Liver (tissue), 3 donors: ENCODE measurements at regions not wholly inside any gene's neighbourhood (a gene's known extent, or its start where the extent isn't known, plus 50 kb on each side); places are given as distances from the start of the nearest gene placed in this dataset.

Experiments used
- ATF3 ChIP-seq: IDR thresholded peaks from 2 replicates; pipeline ENCODE4 v1.6.1; 2016; ENCODE audit warnings: antibody characterized with exemption
- CTCF ChIP-seq: fragments of 150-350 bp; IDR thresholded peaks from 2 replicates; pipeline ENCODE4 v1.5.1; 2017; ENCODE audit warnings: improper control_type of control experiment, low read depth, low read length; ENCODE audit not compliant: missing input control
- EGR1 ChIP-seq, 2 donors: IDR thresholded peaks; 2 replicates each; pipeline ENCODE4 v1.6.1; 2016 to 2018; ENCODE audit warnings: antibody characterized with exemption in 2 of 2, low read depth in 2 of 2
- GABPA ChIP-seq, 2 donors: IDR thresholded peaks in 1 of 2; conservative IDR thresholded peaks in 1 of 2; 2 replicates each; pipeline ENCODE4 v1.6.1; 2016; ENCODE audit warnings: antibody characterized with exemption in 2 of 2, mild to moderate bottlenecking in 1 of 2, moderate library complexity in 1 of 2
- HNF4G ChIP-seq: IDR thresholded peaks from 2 replicates; pipeline ENCODE4 v1.6.1; 2016; ENCODE audit warnings: antibody characterized with exemption
- MAX ChIP-seq: IDR thresholded peaks from 2 replicates; pipeline ENCODE4 v1.6.1; 2016; ENCODE audit warnings: antibody characterized with exemption
- RAD21 ChIP-seq, 2 donors: IDR thresholded peaks; 2 replicates each; pipeline ENCODE4 v1.6.1; 2016; ENCODE audit warnings: antibody characterized with exemption in 2 of 2, mild to moderate bottlenecking in 2 of 2
- SP1 ChIP-seq: IDR thresholded peaks from 2 replicates; pipeline ENCODE4 v1.6.1; 2018; ENCODE audit warnings: antibody characterized with exemption, mild to moderate bottlenecking
- TAF1 ChIP-seq: conservative IDR thresholded peaks from 2 replicates; pipeline ENCODE4 v1.6.1; 2016; ENCODE audit warnings: antibody characterized with exemption, mild to moderate bottlenecking
- YY1 ChIP-seq: IDR thresholded peaks from 2 replicates; pipeline ENCODE4 v1.6.1; 2016; ENCODE audit warnings: antibody characterized with exemption, mild to moderate bottlenecking
- TF ChIP-seq, protein P1 (sequence below): IDR thresholded peaks from 2 replicates; pipeline ENCODE4 v1.6.1; 2016; ENCODE audit warnings: antibody characterized with exemption, mild to moderate bottlenecking
- donor health status: healthy.
- donor health status: healthy.

DNA sequence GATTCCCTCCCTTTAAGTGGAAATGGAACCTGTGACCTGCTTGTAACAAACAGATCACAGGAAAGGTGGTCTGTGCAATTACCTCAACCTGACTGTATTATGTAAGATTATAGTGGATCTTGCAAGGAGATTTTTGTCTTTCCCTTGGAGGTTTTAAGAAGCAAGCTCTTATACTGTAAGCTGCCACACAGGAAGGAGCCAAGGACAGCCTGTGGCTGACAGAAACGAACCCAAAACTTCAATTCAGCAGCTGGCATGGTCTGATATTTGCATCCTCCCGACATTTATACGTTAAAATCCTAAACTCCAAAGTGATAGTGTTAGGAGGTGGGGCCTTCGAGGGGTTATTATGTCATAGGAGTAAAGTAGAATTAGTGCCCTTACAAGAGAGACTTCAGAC lies 711.8 kb upstream of the CTNND2 start:
- TF ChIP-seq CTCF (no peak), YY1 (no peak), TAF1 (no peak), MAX (no peak), SP1 (no peak), EGR1 (IDR thresholded peaks at IDR 0.05; ENCODE audit: low read depth in 2 of 2) (no peak), GABPA (IDR thresholded peaks at IDR 0.05 in 1 of 2, conservative IDR thresholded peaks at IDR 0.05 in 1 of 2) (no peak), ATF3 (no peak), HNF4G (no peak), RAD21 (IDR thresholded peaks at IDR 0.05) (no peak)
- TF ChIP-seq, protein P1, sequence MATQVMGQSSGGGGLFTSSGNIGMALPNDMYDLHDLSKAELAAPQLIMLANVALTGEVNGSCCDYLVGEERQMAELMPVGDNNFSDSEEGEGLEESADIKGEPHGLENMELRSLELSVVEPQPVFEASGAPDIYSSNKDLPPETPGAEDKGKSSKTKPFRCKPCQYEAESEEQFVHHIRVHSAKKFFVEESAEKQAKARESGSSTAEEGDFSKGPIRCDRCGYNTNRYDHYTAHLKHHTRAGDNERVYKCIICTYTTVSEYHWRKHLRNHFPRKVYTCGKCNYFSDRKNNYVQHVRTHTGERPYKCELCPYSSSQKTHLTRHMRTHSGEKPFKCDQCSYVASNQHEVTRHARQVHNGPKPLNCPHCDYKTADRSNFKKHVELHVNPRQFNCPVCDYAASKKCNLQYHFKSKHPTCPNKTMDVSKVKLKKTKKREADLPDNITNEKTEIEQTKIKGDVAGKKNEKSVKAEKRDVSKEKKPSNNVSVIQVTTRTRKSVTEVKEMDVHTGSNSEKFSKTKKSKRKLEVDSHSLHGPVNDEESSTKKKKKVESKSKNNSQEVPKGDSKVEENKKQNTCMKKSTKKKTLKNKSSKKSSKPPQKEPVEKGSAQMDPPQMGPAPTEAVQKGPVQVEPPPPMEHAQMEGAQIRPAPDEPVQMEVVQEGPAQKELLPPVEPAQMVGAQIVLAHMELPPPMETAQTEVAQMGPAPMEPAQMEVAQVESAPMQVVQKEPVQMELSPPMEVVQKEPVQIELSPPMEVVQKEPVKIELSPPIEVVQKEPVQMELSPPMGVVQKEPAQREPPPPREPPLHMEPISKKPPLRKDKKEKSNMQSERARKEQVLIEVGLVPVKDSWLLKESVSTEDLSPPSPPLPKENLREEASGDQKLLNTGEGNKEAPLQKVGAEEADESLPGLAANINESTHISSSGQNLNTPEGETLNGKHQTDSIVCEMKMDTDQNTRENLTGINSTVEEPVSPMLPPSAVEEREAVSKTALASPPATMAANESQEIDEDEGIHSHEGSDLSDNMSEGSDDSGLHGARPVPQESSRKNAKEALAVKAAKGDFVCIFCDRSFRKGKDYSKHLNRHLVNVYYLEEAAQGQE, result no peak
